ENCODE measurements at regions not wholly inside any gene's neighbourhood (a gene's known extent, or its start where the extent isn't known, plus 50 kb on each side); places are given as distances from the start of the nearest gene placed in this dataset.

DNA sequence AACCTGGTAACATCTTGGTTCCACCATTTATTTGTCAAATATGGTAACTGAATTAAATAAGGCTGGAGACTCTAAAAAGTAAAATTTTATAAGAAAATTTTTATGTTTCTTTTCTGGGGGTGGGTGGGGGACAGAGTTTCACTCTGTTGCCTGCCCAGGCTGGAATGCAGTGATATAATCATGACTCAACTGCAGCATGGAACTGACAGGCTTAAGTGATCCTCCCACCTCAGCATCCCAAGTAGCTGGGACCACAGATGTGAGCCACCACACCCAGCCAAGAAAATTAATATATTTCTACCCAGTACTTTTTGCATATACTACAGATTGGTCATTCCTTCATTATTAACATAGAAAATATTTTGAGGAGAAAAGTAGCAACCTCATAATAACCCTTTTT is 216.9 kb downstream of the DEPDC1B start:
- TF ChIP-seq, protein P1, sequence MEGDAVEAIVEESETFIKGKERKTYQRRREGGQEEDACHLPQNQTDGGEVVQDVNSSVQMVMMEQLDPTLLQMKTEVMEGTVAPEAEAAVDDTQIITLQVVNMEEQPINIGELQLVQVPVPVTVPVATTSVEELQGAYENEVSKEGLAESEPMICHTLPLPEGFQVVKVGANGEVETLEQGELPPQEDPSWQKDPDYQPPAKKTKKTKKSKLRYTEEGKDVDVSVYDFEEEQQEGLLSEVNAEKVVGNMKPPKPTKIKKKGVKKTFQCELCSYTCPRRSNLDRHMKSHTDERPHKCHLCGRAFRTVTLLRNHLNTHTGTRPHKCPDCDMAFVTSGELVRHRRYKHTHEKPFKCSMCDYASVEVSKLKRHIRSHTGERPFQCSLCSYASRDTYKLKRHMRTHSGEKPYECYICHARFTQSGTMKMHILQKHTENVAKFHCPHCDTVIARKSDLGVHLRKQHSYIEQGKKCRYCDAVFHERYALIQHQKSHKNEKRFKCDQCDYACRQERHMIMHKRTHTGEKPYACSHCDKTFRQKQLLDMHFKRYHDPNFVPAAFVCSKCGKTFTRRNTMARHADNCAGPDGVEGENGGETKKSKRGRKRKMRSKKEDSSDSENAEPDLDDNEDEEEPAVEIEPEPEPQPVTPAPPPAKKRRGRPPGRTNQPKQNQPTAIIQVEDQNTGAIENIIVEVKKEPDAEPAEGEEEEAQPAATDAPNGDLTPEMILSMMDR (conservative IDR thresholded peaks at IDR 0.05; ENCODE audit: low read depth, low read length) = no peak
- TF ChIP-seq EZH2 (IDR thresholded peaks at IDR 0.05; ENCODE audit: low read length, unreplicated experiment) = no peak
